A549 (cell line): ENCODE measurements at regions not wholly inside any gene's neighbourhood (a gene's known extent, or its start where the extent isn't known, plus 50 kb on each side); places are given as distances from the start of the nearest gene placed in this dataset.

Experiments
- ATAC-seq, 2 experiments: fragments of 200-7000 bp in 1 of 2; fragments of >200 bp in 1 of 2; cut with Nextera tagmentation in 1 of 2; cut with Tn5 transposase in 1 of 2; 3 replicates each; pipeline versions ENCODE4 v1.8.0 to v1.9.1; 2018 to 2020; ENCODE audit warnings: mild to moderate bottlenecking in 1 of 2, moderate library complexity in 1 of 2
- CTCF ChIA-PET: fragments of 300-600 bp; sonication (Branson Sonifier 250); formaldehyde crosslinking; extraction: SDS; loops from one replicate; lab custom pipeline; 2021; ENCODE audit warnings: antibody characterized with exemption, inconsistent platforms; lab: Yijun Ruan, JAX
- POLR2A ChIA-PET: fragments of 350-600 bp; formaldehyde crosslinking; extraction: SDS; loops from one replicate; lab custom pipeline; 2021; ENCODE audit warnings: antibody characterized with exemption, inconsistent platforms; lab: Yijun Ruan, JAX
- DNase-seq, 2 experiments: peaks; one replicate each; pipeline versions ENCODE4 v3.0.0 to v3.0.0-alpha.2; 2011 to 2016; ENCODE audit warnings: low read depth in 1 of 2, low spot score in 1 of 2
- FAIRE-seq: peaks from 2 replicates; lab custom pipeline; 2011; peaks lifted over from hg19 to GRCh38; lab: Jason Lieb, UNC
- H3K27ac ChIP-seq, 2 experiments: fragments of >200 bp; sonication (Bioruptor Twin); formaldehyde crosslinking; 3 replicates each; pipeline ENCODE4 v1.5.1; 2016 to 2017
- H3K4me1 ChIP-seq: fragments of >200 bp; sonication (Bioruptor Twin); formaldehyde crosslinking; 3 replicates; pipeline ENCODE4 v1.6.1; 2016
- H3K4me2 ChIP-seq: fragments of >200 bp; sonication (Bioruptor Twin); formaldehyde crosslinking; 3 replicates; pipeline ENCODE4 v1.6.1; 2016
- H3K4me3 ChIP-seq: fragments of >200 bp; sonication (Bioruptor Twin); formaldehyde crosslinking; 3 replicates; pipeline ENCODE4 v1.5.1; 2016
- H3K9me3 ChIP-seq: fragments of >200 bp; sonication (Bioruptor Twin); formaldehyde crosslinking; 3 replicates; pipeline ENCODE4 v1.6.1; 2016
- CEBPB ChIP-seq, 2 experiments: fragments of >200 bp in 1 of 2; sonication (Bioruptor Twin) in 1 of 2; formaldehyde crosslinking in 1 of 2; IDR thresholded peaks; 2 replicates each; pipeline ENCODE4 v1.6.1; 2012 to 2016
- CHD2 ChIP-seq: fragments of 150-350 bp; IDR thresholded peaks from 2 replicates; pipeline ENCODE4 v1.6.1; 2014; ENCODE audit warnings: low read length; ENCODE audit not compliant: partially characterized antibody
- CHD4 ChIP-seq: fragments of 200-600 bp; sonication (generic); IDR thresholded peaks from 2 replicates; pipeline ENCODE4 v1.6.1; 2016; ENCODE audit warnings: antibody characterized with exemption, mild to moderate bottlenecking, borderline replicate concordance
- CTCF ChIP-seq: fragments of >200 bp; sonication (Bioruptor Twin); formaldehyde crosslinking; IDR thresholded peaks from 3 replicates; pipeline ENCODE4 v1.5.1; 2016
- EHF ChIP-seq: fragments of 250-450 bp; sonication (Bioruptor Pico); IDR thresholded peaks from 2 replicates; pipeline ENCODE4 v1.5.0; 2020; ENCODE audit warnings: mild to moderate bottlenecking
- EHMT2 ChIP-seq: fragments of 200-600 bp; sonication (generic); IDR thresholded peaks from 2 replicates; pipeline ENCODE4 v1.6.1; 2016; ENCODE audit warnings: antibody characterized with exemption, low read depth, mild to moderate bottlenecking, moderate library complexity
- GATA3 ChIP-seq: IDR thresholded peaks from 2 replicates; pipeline ENCODE4 v1.6.1; 2012; ENCODE audit warnings: borderline replicate concordance
- HOXA7 ChIP-seq: fragments of 250-450 bp; sonication (Bioruptor Pico); IDR thresholded peaks from 2 replicates; pipeline ENCODE4 v1.5.0; 2020; ENCODE audit warnings: mild to moderate bottlenecking, moderate library complexity
- HOXB13 ChIP-seq: fragments of 250-450 bp; sonication (Bioruptor Pico); IDR thresholded peaks from 2 replicates; pipeline ENCODE4 v1.5.0; 2020; ENCODE audit warnings: low read depth, mild to moderate bottlenecking, moderate library complexity
- HOXB5 ChIP-seq: fragments of 250-450 bp; sonication (Bioruptor Pico); IDR thresholded peaks from 2 replicates; pipeline ENCODE4 v1.5.0; 2020; ENCODE audit warnings: mild to moderate bottlenecking, moderate library complexity
- JUN ChIP-seq, 2 experiments: fragments of >200 bp; sonication (Bioruptor Twin); formaldehyde crosslinking; IDR thresholded peaks; 2 replicates in 1 of 2; 3 replicates in 1 of 2; pipeline ENCODE4 v1.6.1; 2016 to 2017
- JUNB ChIP-seq: fragments of >200 bp; sonication (Bioruptor Twin); formaldehyde crosslinking; IDR thresholded peaks from 2 replicates; pipeline ENCODE4 v1.6.1; 2016
- KDM5A ChIP-seq: fragments of 200-600 bp; sonication (generic); IDR thresholded peaks from 2 replicates; pipeline ENCODE4 v1.6.1; 2016; ENCODE audit warnings: antibody characterized with exemption, mild to moderate bottlenecking
- MAX ChIP-seq: IDR thresholded peaks from 2 replicates; pipeline ENCODE4 v1.6.1; 2012
- MAZ ChIP-seq: fragments of 150-350 bp; IDR thresholded peaks from 2 replicates; pipeline ENCODE4 v1.6.1; 2014; ENCODE audit warnings: antibody characterized with exemption, low read depth, low read length, borderline replicate concordance
- NPAS2 ChIP-seq: fragments of 250-450 bp; sonication (Bioruptor Pico); IDR thresholded peaks from 2 replicates; pipeline ENCODE4 v1.8.0; 2022; ENCODE audit warnings: mild to moderate bottlenecking, moderate library complexity, borderline replicate concordance
- NR3C1 ChIP-seq: fragments of >200 bp; sonication (Bioruptor Twin); formaldehyde crosslinking; IDR thresholded peaks from 3 replicates; pipeline ENCODE4 v1.6.1; 2017
- POLR2A ChIP-seq: IDR thresholded peaks from 2 replicates; pipeline ENCODE4 v1.6.1; 2012; ENCODE audit warnings: mild to moderate bottlenecking, low read length
- POLR2AphosphoS2 ChIP-seq: conservative IDR thresholded peaks from 2 replicates; pipeline ENCODE4 v1.6.1; 2012; ENCODE audit warnings: low read length, improper control_type of control experiment, inconsistent platforms
- RCOR1 ChIP-seq: fragments of 150-350 bp; IDR thresholded peaks from 2 replicates; pipeline ENCODE4 v1.6.1; 2014; ENCODE audit warnings: antibody characterized with exemption, low read length, low read depth
- RFX5 ChIP-seq: fragments of 450-650 bp; IDR thresholded peaks from 2 replicates; pipeline ENCODE4 v1.7.1; 2014; ENCODE audit warnings: antibody characterized with exemption, mild to moderate bottlenecking, moderate library complexity
- SMC3 ChIP-seq: fragments of >200 bp; sonication (Bioruptor Twin); formaldehyde crosslinking; IDR thresholded peaks from 3 replicates; pipeline ENCODE4 v1.6.1; 2018; ENCODE audit warnings: inconsistent platforms
- TP53 ChIP-seq: fragments of 250-450 bp; sonication (Bioruptor Pico); IDR thresholded peaks from 2 replicates; pipeline ENCODE4 v1.5.0; 2021; ENCODE audit warnings: mild to moderate bottlenecking, moderate library complexity
- USF2 ChIP-seq: fragments of 450-650 bp; IDR thresholded peaks from 2 replicates; pipeline ENCODE4 v1.6.1; 2014; ENCODE audit warnings: antibody characterized with exemption
- WGBS: methylation state at CpG from one replicate; pipeline ENCODE4 v1.1.6; 2017; ENCODE audit errors: missing lambda C conversion rate; 5-methylcytosine and 5-hydroxymethylcytosine counted together
- TF ChIP-seq, protein P1 (sequence below): fragments of 250-450 bp; sonication (Bioruptor Pico); IDR thresholded peaks from 2 replicates; pipeline ENCODE4 v1.5.0; 2020; ENCODE audit warnings: low read depth, mild to moderate bottlenecking, moderate library complexity
- TF ChIP-seq, protein P2 (sequence below): fragments of 150-350 bp; IDR thresholded peaks from 2 replicates; pipeline ENCODE4 v1.6.1; 2014; ENCODE audit warnings: low read depth, mild to moderate bottlenecking, low read length
- TF ChIP-seq, protein P3 (sequence below): fragments of 200-600 bp; sonication (generic); IDR thresholded peaks from 2 replicates; pipeline ENCODE4 v1.6.1; 2016; ENCODE audit warnings: antibody characterized with exemption, mild to moderate bottlenecking, moderate library complexity

DNA sequence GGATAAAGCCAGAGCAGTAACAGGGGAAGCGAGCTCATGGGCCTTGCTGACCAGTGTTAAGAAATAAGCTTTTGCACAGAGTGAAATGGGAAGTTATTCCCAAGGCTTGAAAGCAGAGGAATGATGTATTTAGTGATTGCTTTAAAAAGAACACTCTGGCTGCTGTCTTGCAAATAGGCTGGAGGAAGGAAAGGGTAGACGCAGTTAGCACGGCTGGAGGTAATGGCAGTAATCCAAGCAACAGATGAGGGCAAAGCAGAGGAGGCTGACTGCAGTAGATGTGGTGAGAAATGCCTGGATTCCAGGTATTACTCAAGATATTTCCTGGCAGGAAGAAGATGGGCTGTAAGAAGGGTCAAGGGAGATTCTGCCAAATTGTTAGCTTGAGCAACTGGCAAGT, 1342.3 kb upstream of the AGA start:
- no peak overlapping the region for H3K27ac ChIP-seq
- H3K9me3 ChIP-seq, result no peaks in the 10 kb centered on the region
- CTCF ChIA-PET, result no interaction called here
- TF ChIP-seq GATA3 (no peak), POLR2A (no peak), RFX5 (no peak), CHD2 (no peak), SMC3 (no peak), RCOR1 (no peak), CHD4 (no peak), EHF (no peak), KDM5A (no peak), NPAS2 (CRISPR knock-in tag) (no peak), JUN (IDR thresholded peaks at IDR 0.05) (no peak), USF2 (no peak), JUNB (no peak), CEBPB (IDR thresholded peaks at IDR 0.05) (no peak), NR3C1 (no peak), MAZ (no peak)
- TF ChIP-seq, protein P1, sequence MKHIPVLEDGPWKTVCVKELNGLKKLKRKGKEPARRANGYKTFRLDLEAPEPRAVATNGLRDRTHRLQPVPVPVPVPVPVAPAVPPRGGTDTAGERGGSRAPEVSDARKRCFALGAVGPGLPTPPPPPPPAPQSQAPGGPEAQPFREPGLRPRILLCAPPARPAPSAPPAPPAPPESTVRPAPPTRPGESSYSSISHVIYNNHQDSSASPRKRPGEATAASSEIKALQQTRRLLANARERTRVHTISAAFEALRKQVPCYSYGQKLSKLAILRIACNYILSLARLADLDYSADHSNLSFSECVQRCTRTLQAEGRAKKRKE, result no peak
- 59% methylated on average over 3 of the region's 3 CpGs for WGBS
- H3K4me2 ChIP-seq, result no peak overlapping the region
- DNase-seq (no peak), FAIRE-seq (no peak), ATAC-seq (no peak)
- H3K4me3 ChIP-seq, result no peak overlapping the region
- no peaks in the 10 kb centered on the region for H3K4me1 ChIP-seq
- POLR2A ChIA-PET, result no interaction called here

- DNase-seq (no peak), FAIRE-seq (no peak), ATAC-seq (no peak)
- no peaks in the 10 kb centered on the region for H3K9me3 ChIP-seq
- 17% methylated on average over 3 of the region's 3 CpGs for WGBS
- POLR2A ChIA-PET, result no interaction called here
- CTCF ChIA-PET, result no interaction called here
- no peaks in the 10 kb centered on the region for H3K4me1 ChIP-seq
- no peak overlapping the region for H3K27ac ChIP-seq
- no peak overlapping the region for H3K4me2 ChIP-seq
- H3K4me3 ChIP-seq, result no peak overlapping the region
- no peak for TF ChIP-seq MAX
- TF ChIP-seq POLR2AphosphoS2, result no peak
- TF ChIP-seq, protein P2, sequence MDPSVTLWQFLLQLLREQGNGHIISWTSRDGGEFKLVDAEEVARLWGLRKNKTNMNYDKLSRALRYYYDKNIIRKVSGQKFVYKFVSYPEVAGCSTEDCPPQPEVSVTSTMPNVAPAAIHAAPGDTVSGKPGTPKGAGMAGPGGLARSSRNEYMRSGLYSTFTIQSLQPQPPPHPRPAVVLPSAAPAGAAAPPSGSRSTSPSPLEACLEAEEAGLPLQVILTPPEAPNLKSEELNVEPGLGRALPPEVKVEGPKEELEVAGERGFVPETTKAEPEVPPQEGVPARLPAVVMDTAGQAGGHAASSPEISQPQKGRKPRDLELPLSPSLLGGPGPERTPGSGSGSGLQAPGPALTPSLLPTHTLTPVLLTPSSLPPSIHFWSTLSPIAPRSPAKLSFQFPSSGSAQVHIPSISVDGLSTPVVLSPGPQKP, result no peak
- no peak for TF ChIP-seq CHD2
- TF ChIP-seq HOXB13 (CRISPR knock-in tag), result no peak
- TF ChIP-seq JUN (IDR thresholded peaks at IDR 0.05), result no peak
- TF ChIP-seq CHD4, result no peak
- TF ChIP-seq CTCF, result no peak
- TF ChIP-seq HOXB5 (CRISPR knock-in tag), result no peak
- no peak for TF ChIP-seq RFX5
- TF ChIP-seq, protein P1, result no peak
- no peak for TF ChIP-seq EHMT2
- no peak for TF ChIP-seq MAZ
- TF ChIP-seq, protein P3, sequence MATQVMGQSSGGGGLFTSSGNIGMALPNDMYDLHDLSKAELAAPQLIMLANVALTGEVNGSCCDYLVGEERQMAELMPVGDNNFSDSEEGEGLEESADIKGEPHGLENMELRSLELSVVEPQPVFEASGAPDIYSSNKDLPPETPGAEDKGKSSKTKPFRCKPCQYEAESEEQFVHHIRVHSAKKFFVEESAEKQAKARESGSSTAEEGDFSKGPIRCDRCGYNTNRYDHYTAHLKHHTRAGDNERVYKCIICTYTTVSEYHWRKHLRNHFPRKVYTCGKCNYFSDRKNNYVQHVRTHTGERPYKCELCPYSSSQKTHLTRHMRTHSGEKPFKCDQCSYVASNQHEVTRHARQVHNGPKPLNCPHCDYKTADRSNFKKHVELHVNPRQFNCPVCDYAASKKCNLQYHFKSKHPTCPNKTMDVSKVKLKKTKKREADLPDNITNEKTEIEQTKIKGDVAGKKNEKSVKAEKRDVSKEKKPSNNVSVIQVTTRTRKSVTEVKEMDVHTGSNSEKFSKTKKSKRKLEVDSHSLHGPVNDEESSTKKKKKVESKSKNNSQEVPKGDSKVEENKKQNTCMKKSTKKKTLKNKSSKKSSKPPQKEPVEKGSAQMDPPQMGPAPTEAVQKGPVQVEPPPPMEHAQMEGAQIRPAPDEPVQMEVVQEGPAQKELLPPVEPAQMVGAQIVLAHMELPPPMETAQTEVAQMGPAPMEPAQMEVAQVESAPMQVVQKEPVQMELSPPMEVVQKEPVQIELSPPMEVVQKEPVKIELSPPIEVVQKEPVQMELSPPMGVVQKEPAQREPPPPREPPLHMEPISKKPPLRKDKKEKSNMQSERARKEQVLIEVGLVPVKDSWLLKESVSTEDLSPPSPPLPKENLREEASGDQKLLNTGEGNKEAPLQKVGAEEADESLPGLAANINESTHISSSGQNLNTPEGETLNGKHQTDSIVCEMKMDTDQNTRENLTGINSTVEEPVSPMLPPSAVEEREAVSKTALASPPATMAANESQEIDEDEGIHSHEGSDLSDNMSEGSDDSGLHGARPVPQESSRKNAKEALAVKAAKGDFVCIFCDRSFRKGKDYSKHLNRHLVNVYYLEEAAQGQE, result no peak
- TF ChIP-seq SMC3, result no peak
- TF ChIP-seq TP53 (CRISPR knock-in tag), result no peak
- no peak for TF ChIP-seq USF2
- TF ChIP-seq HOXA7 (CRISPR knock-in tag), result no peak
These were observed 1347.0 kb upstream of the AGA start for GRCh38 chr4:178789279-178789678.
